IMR-90 (cell line): ENCODE measurements at regions not wholly inside any gene's neighbourhood (a gene's known extent, or its start where the extent isn't known, plus 50 kb on each side); places are given as distances from the start of the nearest gene placed in this dataset.
A peak's percentile ranks its signal among the peaks of the same experiment; 100 is the strongest.

Experiments
- ATAC-seq: fragments of 200-7000 bp; cut with Tn5 transposase; 2 replicates; pipeline ENCODE4 v1.9.1; 2020; ENCODE audit warnings: low read depth, mild to moderate bottlenecking, moderate library complexity
- BruUV-seq: library from RNA; stranded (reverse); fragments of 400-500 nt; replicated peaks from 2 replicates; lab custom pipeline; 2021; lab: Mats Ljungman, UMichigan
- CTCF ChIA-PET: fragments of 300-600 bp; formaldehyde crosslinking; extraction: SDS; loops from one replicate; lab custom pipeline; 2021; ENCODE audit warnings: antibody characterized with exemption; lab: Yijun Ruan, JAX
- POLR2A ChIA-PET: fragments of 300-600 bp; sonication (Branson Sonifier 250); formaldehyde crosslinking; loops from one replicate; lab custom pipeline; 2022; ENCODE audit warnings: antibody characterized with exemption; ENCODE audit not compliant: unreplicated experiment; lab: Charles Lee
- DNase-seq: peaks from one replicate; pipeline ENCODE4 v3.0.0; 2013
- H2AFZ ChIP-seq: replicated peaks from 2 replicates; pipeline ENCODE3; 2013; ENCODE audit warnings: low read length, mild to moderate bottlenecking; ENCODE audit not compliant: poor library complexity
- H2AK5ac ChIP-seq: 2 replicates; pipeline ENCODE4 v1.6.1; 2013; ENCODE audit warnings: low read depth, low read length, inconsistent platforms
- H2AK9ac ChIP-seq: replicated peaks from 2 replicates; pipeline ENCODE3; 2013; ENCODE audit warnings: mild to moderate bottlenecking, low read depth, low read length, moderate library complexity; ENCODE audit not compliant: poor library complexity
- H2BK120ac ChIP-seq: 2 replicates; pipeline ENCODE4 v1.6.1; 2013; ENCODE audit warnings: low read depth, low read length, inconsistent platforms
- H2BK15ac ChIP-seq: 3 replicates; pipeline ENCODE4 v1.6.1; 2013; ENCODE audit warnings: low read depth, low read length, inconsistent platforms
- H2BK20ac ChIP-seq: 2 replicates; pipeline ENCODE4 v1.6.1; 2013; ENCODE audit warnings: low read depth, mild to moderate bottlenecking, inconsistent platforms, low read length, moderate library complexity
- H2BK5ac ChIP-seq: 2 replicates; pipeline ENCODE4 v1.6.1; 2013; ENCODE audit warnings: mild to moderate bottlenecking, low read depth, low read length, inconsistent platforms; ENCODE audit not compliant: poor library complexity, severe bottlenecking
- H3K14ac ChIP-seq: replicated peaks from 2 replicates; pipeline ENCODE4 v1.6.1; 2013; ENCODE audit warnings: low read depth, low read length, inconsistent platforms
- H3K18ac ChIP-seq: 2 replicates; pipeline ENCODE4 v1.6.1; 2013; ENCODE audit warnings: low read depth, low read length, control low read depth
- H3K23ac ChIP-seq: 2 replicates; pipeline ENCODE4 v1.6.1; 2013; ENCODE audit warnings: low read depth, low read length, inconsistent platforms
- H3K27ac ChIP-seq: 2 replicates; pipeline ENCODE4 v1.5.1; 2013; ENCODE audit warnings: mild to moderate bottlenecking, control low read depth, low read length; ENCODE audit not compliant: insufficient read depth
- H3K27me3 ChIP-seq: 2 replicates; pipeline ENCODE4 v1.6.1; 2013; ENCODE audit warnings: low read length; ENCODE audit not compliant: control insufficient read depth, insufficient read depth
- H3K36me3 ChIP-seq: 2 replicates; pipeline ENCODE4 v1.6.1; 2013; ENCODE audit warnings: low read length, mixed read lengths; ENCODE audit not compliant: control insufficient read depth, insufficient read depth
- H3K4ac ChIP-seq: 2 replicates; pipeline ENCODE4 v1.6.1; 2013; ENCODE audit warnings: low read depth, low read length, inconsistent platforms
- H3K4me1 ChIP-seq: 2 replicates; pipeline ENCODE4 v1.6.1; 2013; ENCODE audit warnings: low read length, mixed read lengths; ENCODE audit not compliant: control insufficient read depth, insufficient read depth
- H3K4me2 ChIP-seq: 2 replicates; pipeline ENCODE4 v1.6.1; 2013; ENCODE audit warnings: low read depth, mild to moderate bottlenecking, control low read depth, low read length, moderate library complexity
- H3K4me3 ChIP-seq: 2 replicates; pipeline ENCODE4 v1.5.1; 2013; ENCODE audit warnings: low read depth, mild to moderate bottlenecking, control low read depth, low read length, moderate library complexity; ENCODE audit not compliant: insufficient read depth
- H3K56ac ChIP-seq: 2 replicates; pipeline ENCODE4 v1.6.1; 2013; ENCODE audit warnings: low read length, inconsistent platforms; ENCODE audit not compliant: insufficient read depth; ENCODE audit errors: extremely low read depth
- H3K79me1 ChIP-seq, 2 experiments: 2 replicates each; pipeline ENCODE4 v1.6.1; 2013; ENCODE audit warnings: low read length in 2 of 2, inconsistent platforms in 1 of 2, low read depth in 1 of 2
- H3K9ac ChIP-seq: 2 replicates; pipeline ENCODE4 v1.6.1; 2013; ENCODE audit warnings: low read depth, low read length, control low read depth
- H3K9me1 ChIP-seq: 2 replicates; pipeline ENCODE4 v1.6.1; 2013; ENCODE audit warnings: low read length, inconsistent platforms; ENCODE audit not compliant: insufficient read depth
- H3K9me3 ChIP-seq: 2 replicates; pipeline ENCODE4 v1.6.1; 2013; ENCODE audit warnings: low read length; ENCODE audit not compliant: control insufficient read depth, insufficient read depth
- H4K20me1 ChIP-seq: 2 replicates; pipeline ENCODE4 v1.6.1; 2013; ENCODE audit warnings: low read length, inconsistent platforms; ENCODE audit not compliant: insufficient read depth
- H4K5ac ChIP-seq: 2 replicates; pipeline ENCODE4 v1.6.1; 2013; ENCODE audit warnings: mild to moderate bottlenecking, low read depth, low read length, control low read depth
- H4K8ac ChIP-seq, 2 experiments: 2 replicates each; pipeline ENCODE4 v1.6.1; 2013; ENCODE audit warnings: low read depth in 2 of 2, low read length in 2 of 2, control low read depth in 1 of 2, inconsistent platforms in 1 of 2
- H4K91ac ChIP-seq: 2 replicates; pipeline ENCODE4 v1.6.1; 2013; ENCODE audit warnings: low read depth, low read length, inconsistent platforms; ENCODE audit not compliant: insufficient read depth
- MAFK ChIP-seq: IDR thresholded peaks from 2 replicates; pipeline ENCODE4 v1.6.1; 2012; ENCODE audit warnings: low read depth, low read length, improper control_type of control experiment
- MXI1 ChIP-seq: IDR thresholded peaks from 2 replicates; pipeline ENCODE4 v1.6.1; 2012; ENCODE audit warnings: low read depth, mild to moderate bottlenecking, low read length, moderate library complexity, borderline replicate concordance
- WGBS, 2 experiments: methylation state at CpG; one replicate each; pipeline versions ENCODE4 v1.1.5 to v1.1.7; 2013; ENCODE audit warnings: missing lambda C conversion rate in 2 of 2; ENCODE audit not compliant: insufficient read length in 1 of 2; ENCODE audit errors: extremely low coverage in 2 of 2; 5-methylcytosine and 5-hydroxymethylcytosine counted together
- dilution Hi-C: fragments of 300-500 bp; cut with HindIII; formaldehyde crosslinking; loops from one replicate; pipeline ENCODE4 v1.14.3; 2018; ENCODE audit warnings: low sequenced_read_pairs; ENCODE audit not compliant: unreplicated experiment
- in situ Hi-C: fragments of 300-500 bp; cut with MboI; formaldehyde crosslinking; loops from 3 replicates; pipeline ENCODE4 v1.14.3; 2019; ENCODE audit warnings: low sequenced_read_pairs, inconsistent platforms, mixed read lengths
- intact Hi-C: fragments of 100-400 bp; cut with micrococcal nuclease; formaldehyde crosslinking; loops from 2 replicates; pipeline ENCODE4 v1.10.0; 2022

DNA sequence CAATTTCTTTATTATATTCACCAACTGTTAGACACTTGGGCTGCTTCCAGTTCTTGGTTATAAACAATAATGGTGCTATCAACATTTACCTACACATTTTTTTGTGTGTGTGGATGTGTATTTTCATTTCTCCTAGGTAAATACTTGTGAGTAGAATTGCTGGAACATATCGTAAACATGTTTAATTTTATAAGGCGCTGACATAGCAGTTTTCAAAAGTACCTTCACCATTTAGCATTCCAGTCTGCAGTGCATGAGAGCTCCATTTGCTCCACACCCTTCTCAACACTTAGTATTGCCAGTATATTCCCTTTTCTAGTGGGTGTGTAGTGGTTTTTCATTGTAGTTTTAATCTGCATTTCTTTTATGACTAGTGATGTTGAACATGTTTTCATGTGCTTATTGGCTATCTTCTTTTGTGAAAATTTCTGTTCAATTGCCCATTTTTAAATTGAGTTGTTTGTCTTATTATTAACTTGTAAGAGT is 59.6 kb upstream of the FAM204A start:
- DNase-seq = no peak
- in situ Hi-C loops (no loop called here), intact Hi-C loops (no loop called here), dilution Hi-C loops (no loop called here)
- no peak overlapping the region for H2BK15ac ChIP-seq
- H3K9me3 ChIP-seq = no peaks in the 10 kb centered on the region
- no peak overlapping the region for H3K4me2 ChIP-seq
- no peaks in the 10 kb centered on the region for H3K9me1 ChIP-seq
- TF ChIP-seq MAFK = peak; percentile 85
- no peak for TF ChIP-seq MXI1
- H2BK120ac ChIP-seq = no peak overlapping the region
- no peaks in the 10 kb centered on the region for H3K79me1 ChIP-seq
- no peak overlapping the region for H4K91ac ChIP-seq
- no peak overlapping the region for H3K56ac ChIP-seq
- H3K4me3 ChIP-seq = no peak overlapping the region
- H3K18ac ChIP-seq = no peak overlapping the region
- H2BK20ac ChIP-seq = no peak overlapping the region
- ChIA-PET CTCF (no interaction called here), POLR2A (no interaction called here)
- ATAC-seq = no peak
- H3K36me3 ChIP-seq = no peaks in the 10 kb centered on the region
- H3K4me1 ChIP-seq = no peaks in the 10 kb centered on the region
- H4K20me1 ChIP-seq = no peaks in the 10 kb centered on the region
- H2AK9ac ChIP-seq = no peak overlapping the region
- no peak overlapping the region for H3K9ac ChIP-seq
- no peak overlapping the region for H3K14ac ChIP-seq
- H4K5ac ChIP-seq = no peak overlapping the region
- no TSS peak for BruUV-seq
- H2AFZ ChIP-seq = no peak overlapping the region
- no peak overlapping the region for H2BK5ac ChIP-seq
- H3K27me3 ChIP-seq = no peaks in the 10 kb centered on the region
- H3K27ac ChIP-seq = no peak overlapping the region
- no peak overlapping the region for H2AK5ac ChIP-seq
- H4K8ac ChIP-seq = no peak overlapping the region
- H3K23ac ChIP-seq = no peak overlapping the region
- WGBS, 2 experiments = no CpG with 5 or more reads among the region's 2 CpGs
- no peak overlapping the region for H3K4ac ChIP-seq
